ENCODE measurements at regions not wholly inside any gene's neighbourhood (a gene's known extent, or its start where the extent isn't known, plus 50 kb on each side); places are given as distances from the start of the nearest gene placed in this dataset.
A peak's percentile ranks its signal among the peaks of the same experiment; 100 is the strongest.
"Not testable (repeated sequence)": the region's sequence is repeated elsewhere in the genome, so short reads cannot be mapped to it uniquely, and the experiment has no call there.

DNA sequence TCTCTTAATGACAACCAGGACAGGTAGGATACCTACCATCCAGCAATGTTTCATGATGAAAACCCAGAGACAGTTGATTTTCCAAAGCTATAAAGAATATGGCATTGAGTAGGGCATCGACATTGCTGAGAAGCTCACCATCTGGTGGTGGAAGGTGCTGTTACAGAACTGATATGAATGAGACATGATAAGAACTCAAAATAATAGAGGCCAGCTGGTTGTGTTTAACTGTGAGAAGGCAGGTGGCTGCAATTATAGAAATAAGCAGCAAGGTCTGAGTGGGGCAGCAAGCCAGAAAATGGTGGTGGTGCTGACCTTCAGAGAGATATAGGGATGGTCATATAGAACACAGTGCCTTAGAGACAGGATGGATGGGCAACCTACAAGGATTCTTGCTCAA is 449.7 kb downstream of the BTG1 start:
- H3K4me1 Mint-ChIP-seq: no peaks in the 10 kb centered on the region
- Histone ChIP-seq H3K27me3 (ENCODE audit: control insufficient read depth in 2 of 2, insufficient read depth in 2 of 2, low read length in 2 of 2) (no peaks in the 10 kb centered on the region), H3K9me3 (ENCODE audit: control insufficient read depth in 2 of 3, low read length in 3 of 3) (no peaks in the 10 kb centered on the region), H3K36me3 (ENCODE audit: control insufficient read depth in 2 of 3, insufficient read depth in 3 of 3, low read length in 3 of 3) (no peaks in the 10 kb centered on the region), H3K4me3 (ENCODE audit: low read length) (no peak overlapping the region), H3K27ac (ENCODE audit: low read depth, low read length) (no peak overlapping the region), H3K4me1 (ENCODE audit: control insufficient read depth in 2 of 2, insufficient read depth in 2 of 2, low read length in 2 of 2) (no peaks in the 10 kb centered on the region)
- intact Hi-C loops (cut with micrococcal nuclease): no loop called here
- DNase-seq: no peak
- no peak overlapping the region for H3K4me3 Mint-ChIP-seq
- ChIA-PET CTCF (interaction anchor here (0.6 kb wide), 1 partner anchor 60 kb away, joined by 3 read pairs; no protein-coding TSS in a partner anchor), POLR2A (interaction anchor here (1.0 kb wide), 1 partner anchor 9 kb away, joined by 3 read pairs; no protein-coding TSS in a partner anchor)
- peaks cover 2 to 22% (median 8%) of the 10 kb centered on the region in 11 donors for H3K9me3 Mint-ChIP-seq
- H3K27me3 Mint-ChIP-seq: no peaks in the 10 kb centered on the region
- no peak overlapping the region for H3K27ac Mint-ChIP-seq
- ATAC-seq: no peak
- H3K36me3 Mint-ChIP-seq: peaks cover 0 to 6% (median 4%) of the 10 kb centered on the region in 5 donors

DNA sequence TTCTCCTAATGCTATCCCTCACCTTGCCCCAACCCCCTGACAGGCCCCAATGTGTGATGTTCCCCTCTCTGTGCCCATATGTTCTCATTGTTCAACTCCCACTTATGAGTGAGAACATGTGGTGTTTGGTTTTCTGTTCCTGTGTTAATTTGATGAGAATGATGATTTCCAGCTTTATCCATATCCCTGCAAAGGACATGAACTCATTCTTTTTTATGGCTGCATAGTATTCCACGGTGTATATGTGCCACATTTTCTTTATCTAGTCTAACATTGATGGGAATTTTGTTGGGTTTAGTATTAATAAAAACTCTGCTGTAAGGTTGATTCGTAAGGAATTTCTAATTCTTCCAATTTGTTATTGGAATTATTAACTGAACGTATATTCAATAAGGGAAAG is 450.2 kb downstream of the BTG1 start:
- H3K4me1 Mint-ChIP-seq; H3K9me3 ChIP-seq (ENCODE audit: control insufficient read depth in 2 of 3, low read length in 3 of 3); intact Hi-C loops (cut with micrococcal nuclease); H3K36me3 ChIP-seq (ENCODE audit: control insufficient read depth in 2 of 3, insufficient read depth in 3 of 3, low read length in 3 of 3); H3K27ac ChIP-seq (ENCODE audit: low read depth, low read length); DNase-seq; ATAC-seq; H3K27me3 Mint-ChIP-seq; H3K27me3 ChIP-seq (ENCODE audit: control insufficient read depth in 2 of 2, insufficient read depth in 2 of 2, low read length in 2 of 2); H3K4me3 Mint-ChIP-seq; H3K36me3 Mint-ChIP-seq; H3K4me1 ChIP-seq (ENCODE audit: control insufficient read depth in 2 of 2, insufficient read depth in 2 of 2, low read length in 2 of 2); H3K4me3 ChIP-seq (ENCODE audit: low read length); POLR2A ChIA-PET: not testable (repeated sequence)
- CTCF ChIA-PET: interaction anchor here (0.6 kb wide), 1 partner anchor 59 kb away, joined by 3 read pairs; no protein-coding TSS in a partner anchor
- Mint-ChIP-seq H3K27ac (peak overlapping the region in 1 of 9 donors; percentile 68), H3K9me3 (peaks cover 2 to 18% (median 8%) of the 10 kb centered on the region in 11 donors)

DNA sequence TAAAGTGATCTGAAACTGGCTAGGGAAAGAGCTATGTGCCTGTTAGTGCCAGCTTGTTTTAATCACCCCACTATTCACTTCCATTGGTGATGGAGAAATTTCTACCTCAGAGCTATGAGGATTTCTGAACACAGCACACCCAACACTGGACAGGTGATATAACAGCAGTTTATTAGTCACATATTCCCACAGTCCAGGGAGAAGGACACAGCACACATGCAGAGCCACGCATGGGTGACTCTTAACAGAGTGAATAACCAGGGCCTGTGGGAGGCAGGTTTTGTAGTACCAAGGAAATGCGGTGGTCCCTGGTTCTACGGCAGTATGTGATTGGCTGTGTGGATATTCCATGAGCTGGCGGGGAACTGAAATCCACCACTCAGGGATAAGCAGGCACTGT is 455.1 kb downstream of the BTG1 start:
- ATAC-seq (no peak), DNase-seq (no peak)
- CTCF ChIA-PET: interaction anchor here (0.9 kb wide), 1 partner anchor 17 kb away, joined by 4 read pairs; no protein-coding TSS in a partner anchor
- no peaks in the 10 kb centered on the region for H3K9me3 ChIP-seq (ENCODE audit: control insufficient read depth in 2 of 3, low read length in 3 of 3)
- H3K4me1 ChIP-seq (ENCODE audit: control insufficient read depth in 2 of 2, insufficient read depth in 2 of 2, low read length in 2 of 2): peaks cover 0 to 17% of the 10 kb centered on the region in 2 donors
- Mint-ChIP-seq H3K27ac (peak overlapping the region in 1 of 9 donors; percentile 38), H3K4me3 (no peak overlapping the region), H3K4me1 (peaks cover 10 to 32% (median 25%) of the 10 kb centered on the region in 7 donors), H3K9me3 (peaks cover 0 to 2% (median 0%) of the 10 kb centered on the region in 11 donors), H3K36me3 (no peaks in the 10 kb centered on the region), H3K27me3 (no peaks in the 10 kb centered on the region)
- POLR2A ChIA-PET: interaction anchor here (0.6 kb wide), 1 partner anchor 1995 kb away, joined by 3 read pairs; no protein-coding TSS in a partner anchor
- intact Hi-C loops (cut with micrococcal nuclease): no loop called here
- H3K27ac ChIP-seq (ENCODE audit: low read depth, low read length): no peak overlapping the region
- H3K27me3 ChIP-seq (ENCODE audit: control insufficient read depth in 2 of 2, insufficient read depth in 2 of 2, low read length in 2 of 2): no peaks in the 10 kb centered on the region
- no peak overlapping the region for H3K4me3 ChIP-seq (ENCODE audit: low read length)
- no peaks in the 10 kb centered on the region for H3K36me3 ChIP-seq (ENCODE audit: control insufficient read depth in 2 of 3, insufficient read depth in 3 of 3, low read length in 3 of 3)

DNA sequence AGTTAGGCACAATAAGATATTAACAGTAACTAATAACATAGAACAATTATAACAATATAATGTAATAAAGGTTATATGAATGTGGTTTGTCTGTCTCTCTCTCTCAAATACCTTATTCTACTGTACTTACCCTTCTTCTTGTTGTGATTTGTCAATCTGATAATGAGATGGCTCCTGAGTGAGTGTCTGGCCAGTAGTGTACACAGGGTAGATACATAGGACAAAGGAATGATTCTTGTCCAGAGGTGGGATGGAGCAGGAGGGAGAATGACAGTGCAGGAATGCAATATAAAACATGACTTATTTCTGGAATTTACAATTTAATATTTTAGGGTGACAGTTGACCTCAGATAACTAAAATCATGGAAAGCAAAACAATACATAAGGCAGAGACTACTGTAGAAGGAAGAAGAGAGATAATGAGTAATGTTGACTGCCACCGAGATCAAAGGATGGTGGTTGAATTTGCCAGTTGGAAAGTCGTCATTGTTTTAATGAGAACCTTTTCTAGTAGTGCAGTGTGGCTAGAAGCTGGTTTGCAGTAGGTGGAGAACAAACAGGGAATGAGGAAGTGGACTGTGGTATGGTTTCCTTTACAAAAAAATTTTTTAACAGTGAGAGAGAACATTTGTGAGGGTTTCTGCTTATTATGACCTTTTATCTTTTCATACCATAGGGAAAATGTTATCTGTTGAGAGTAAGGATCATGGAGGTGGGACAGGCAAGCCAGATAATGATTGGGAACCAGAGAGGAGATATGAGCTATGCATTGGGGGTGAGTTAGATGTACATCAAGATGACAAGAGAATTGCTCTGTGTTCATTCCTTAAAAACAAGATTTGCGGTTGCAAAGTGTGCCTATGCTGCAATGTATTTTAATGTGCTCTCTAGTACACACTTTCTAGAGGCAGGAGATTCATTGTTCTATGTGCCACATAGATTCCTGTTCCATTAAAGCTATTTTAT is 458.3 kb downstream of the BTG1 start:
- peaks cover 0 to 6% (median 0%) of the 10 kb centered on the region in 11 donors for H3K9me3 Mint-ChIP-seq
- intact Hi-C loops (cut with micrococcal nuclease): loop anchor here (5.0 kb wide), 3 partner anchors 190 to 455 kb away; no protein-coding TSS in a partner anchor
- no peaks in the 10 kb centered on the region for H3K36me3 ChIP-seq (ENCODE audit: control insufficient read depth in 2 of 3, insufficient read depth in 3 of 3, low read length in 3 of 3)
- ChIA-PET CTCF (no interaction called here), POLR2A (interaction anchor here (0.7 to 0.8 kb wide), 2 partner anchors 9 to 458 kb away, joined by 3 read pairs; partner anchors contain the start of gene BTG1)
- peaks cover 0 to 5% (median 0%) of the 10 kb centered on the region in 5 donors for H3K36me3 Mint-ChIP-seq
- no peak overlapping the region for H3K27ac ChIP-seq (ENCODE audit: low read depth, low read length)
- peaks cover 0 to 17% of the 10 kb centered on the region in 2 donors for H3K4me1 ChIP-seq (ENCODE audit: control insufficient read depth in 2 of 2, insufficient read depth in 2 of 2, low read length in 2 of 2)
- DNase-seq (peak in 8 of 9 donors; percentile 25 to 83 (median 76)), ATAC-seq (peak; percentile 92)
- H3K4me1 Mint-ChIP-seq: peaks cover 10 to 32% (median 25%) of the 10 kb centered on the region in 7 donors
- H3K27ac Mint-ChIP-seq: peak overlapping the region; percentile 6 to 84 (median 53)
- no peaks in the 10 kb centered on the region for H3K27me3 Mint-ChIP-seq
- no peaks in the 10 kb centered on the region for H3K27me3 ChIP-seq (ENCODE audit: control insufficient read depth in 2 of 2, insufficient read depth in 2 of 2, low read length in 2 of 2)
- H3K4me3 Mint-ChIP-seq: peak overlapping the region in 9 of 10 donors; percentile 4 to 52 (median 38)
- H3K9me3 ChIP-seq (ENCODE audit: control insufficient read depth in 2 of 3, low read length in 3 of 3): no peaks in the 10 kb centered on the region
- H3K4me3 ChIP-seq (ENCODE audit: low read length): no peak overlapping the region

DNA sequence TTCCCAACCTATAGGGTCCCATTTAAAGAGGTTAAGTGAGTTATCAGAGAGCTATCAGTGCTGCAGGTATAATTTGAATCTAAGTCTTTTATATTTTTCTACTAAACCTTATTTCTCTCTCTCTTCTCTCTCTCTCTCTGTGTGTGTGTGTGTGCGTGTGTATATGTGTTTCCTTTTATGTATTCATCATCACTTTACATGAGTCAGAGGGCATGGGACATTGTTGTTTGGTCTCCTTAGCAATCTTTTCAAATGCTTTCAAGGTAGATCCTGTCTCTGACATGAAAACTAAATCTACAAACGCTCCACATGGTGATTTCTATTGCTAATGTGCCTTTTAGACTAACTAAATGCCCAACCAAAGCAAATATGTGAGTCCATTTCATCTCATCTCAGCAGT is 459.7 kb downstream of the BTG1 start:
- Histone ChIP-seq H3K4me3 (ENCODE audit: low read length) (no peak overlapping the region), H3K9me3 (ENCODE audit: control insufficient read depth in 2 of 3, low read length in 3 of 3) (no peaks in the 10 kb centered on the region), H3K36me3 (ENCODE audit: control insufficient read depth in 2 of 3, insufficient read depth in 3 of 3, low read length in 3 of 3) (no peaks in the 10 kb centered on the region), H3K27ac (ENCODE audit: low read depth, low read length) (no peak overlapping the region), H3K4me1 (ENCODE audit: control insufficient read depth in 2 of 2, insufficient read depth in 2 of 2, low read length in 2 of 2) (peaks cover 0 to 17% of the 10 kb centered on the region in 2 donors), H3K27me3 (ENCODE audit: control insufficient read depth in 2 of 2, insufficient read depth in 2 of 2, low read length in 2 of 2) (no peaks in the 10 kb centered on the region)
- ChIA-PET CTCF (no interaction called here), POLR2A (interaction anchor here (0.7 kb wide), 1 partner anchor 883 kb away, joined by 4 read pairs; no protein-coding TSS in a partner anchor)
- H3K9me3 Mint-ChIP-seq: peaks cover 0 to 6% (median 0%) of the 10 kb centered on the region in 11 donors
- ATAC-seq (peak; percentile 34), DNase-seq (peak in 5 of 9 donors; percentile 5 to 20 (median 19))
- H3K4me1 Mint-ChIP-seq: peaks cover 11 to 32% (median 25%) of the 10 kb centered on the region in 7 donors
- H3K27me3 Mint-ChIP-seq: no peaks in the 10 kb centered on the region
- no peak overlapping the region for H3K4me3 Mint-ChIP-seq
- H3K27ac Mint-ChIP-seq: peak overlapping the region in 3 of 9 donors; percentile 14 to 62 (median 61)
- H3K36me3 Mint-ChIP-seq: peaks cover 0 to 5% (median 0%) of the 10 kb centered on the region in 5 donors
- intact Hi-C loops (cut with micrococcal nuclease): loop anchor here (5.0 kb wide), 3 partner anchors 191 to 456 kb away; no protein-coding TSS in a partner anchor

DNA sequence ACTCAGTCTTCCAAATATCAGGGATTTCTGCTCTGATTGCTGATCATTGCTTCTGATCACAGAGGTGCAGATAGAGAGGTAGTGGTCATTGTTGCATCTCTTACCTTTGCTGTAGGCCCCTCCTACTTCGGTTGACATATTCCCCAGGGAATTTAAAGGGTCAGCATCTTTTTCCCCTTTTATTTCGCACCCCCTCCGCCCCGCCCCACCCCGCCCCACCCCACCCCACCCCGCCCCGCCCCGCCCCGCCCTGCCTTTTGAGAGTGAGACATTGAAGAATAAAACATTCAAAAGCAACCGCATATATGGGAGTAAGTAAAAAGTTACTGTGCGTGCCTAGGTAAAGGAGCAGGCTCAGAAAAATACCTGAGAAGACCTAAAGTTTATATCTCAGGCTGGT is 463.9 kb downstream of the BTG1 start:
- Mint-ChIP-seq H3K4me3 (no peak overlapping the region), H3K4me1 (peaks cover 2 to 12% (median 12%) of the 10 kb centered on the region in 7 donors), H3K27me3 (no peaks in the 10 kb centered on the region), H3K27ac (no peak overlapping the region), H3K9me3 (peaks cover 0 to 6% (median 0%) of the 10 kb centered on the region in 11 donors), H3K36me3 (peaks cover 0 to 5% (median 0%) of the 10 kb centered on the region in 5 donors)
- H3K9me3 ChIP-seq (ENCODE audit: control insufficient read depth in 2 of 3, low read length in 3 of 3): no peaks in the 10 kb centered on the region
- no peak for ATAC-seq
- H3K27me3 ChIP-seq (ENCODE audit: control insufficient read depth in 2 of 2, insufficient read depth in 2 of 2, low read length in 2 of 2): no peaks in the 10 kb centered on the region
- CTCF ChIA-PET: no interaction called here
- H3K4me1 ChIP-seq (ENCODE audit: control insufficient read depth in 2 of 2, insufficient read depth in 2 of 2, low read length in 2 of 2): peaks cover 0 to 3% of the 10 kb centered on the region in 2 donors
- no peaks in the 10 kb centered on the region for H3K36me3 ChIP-seq (ENCODE audit: control insufficient read depth in 2 of 3, insufficient read depth in 3 of 3, low read length in 3 of 3)
- POLR2A ChIA-PET: no interaction called here
- intact Hi-C loops (cut with micrococcal nuclease): no loop called here
- no peak for DNase-seq
- H3K4me3 ChIP-seq (ENCODE audit: low read length): no peak overlapping the region
- H3K27ac ChIP-seq (ENCODE audit: low read depth, low read length): no peak overlapping the region
